ENCODE measurements at regions not wholly inside any gene's neighbourhood (a gene's known extent, or its start where the extent isn't known, plus 50 kb on each side); places are given as distances from the start of the nearest gene placed in this dataset.

DNA sequence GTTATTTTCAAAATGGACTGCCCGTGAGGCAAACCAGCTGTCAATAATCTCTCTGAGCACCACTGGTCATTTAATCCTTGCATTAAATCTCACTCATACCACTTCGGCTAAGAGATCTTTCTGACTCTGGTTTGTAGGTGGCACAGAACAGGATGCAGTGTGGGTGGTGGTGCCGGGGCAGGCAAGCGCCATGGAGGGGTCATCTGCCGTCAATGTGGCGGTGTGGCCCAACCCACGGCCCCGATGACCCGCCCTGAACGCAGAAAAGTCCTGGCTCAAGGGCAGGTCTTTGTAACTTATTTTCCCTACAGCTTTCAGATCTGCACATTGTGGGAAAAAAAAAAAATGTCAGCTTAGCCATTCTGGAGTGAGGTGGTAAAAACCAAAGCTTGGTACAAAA is 73.2 kb upstream of the MGMT start:
- no TSS peak for BruUV-seq (replicated peaks)
- H3K9me2 ChIP-seq (ENCODE audit: insufficient read depth) = no peaks in the 10 kb centered on the region
- no peak overlapping the region for H3K27ac ChIP-seq (ENCODE audit: low read depth, low read length)
- ChIA-PET POLR2A (no interaction called here), RAD21 (ENCODE audit: low non-redundant PET in 1 of 2, low total read pairs in 2 of 2, uncharacterized antibody in 2 of 2, unreplicated experiment in 2 of 2) (no interaction called here), CTCF (no interaction called here)
- intact Hi-C loops (cut with micrococcal nuclease) = no loop called here
- ATAC-seq (no peak), DNase-seq (ENCODE audit: low read depth, low spot score) (no peak)
- H3K9ac ChIP-seq (ENCODE audit: low read length) = no peak overlapping the region
- H2AFZ ChIP-seq (ENCODE audit: low read depth, low read length, poor library complexity, severe bottlenecking) = no peak overlapping the region
- no peak overlapping the region for H3K4me2 ChIP-seq (ENCODE audit: low read length)
- TF ChIP-seq CBX3 (IDR thresholded peaks at IDR 0.05; ENCODE audit: low read depth) (no peak), ATF3 (IDR thresholded peaks at IDR 0.05) (no peak), ZNF274 (IDR thresholded peaks at IDR 0.05; ENCODE audit: low read depth, low read length) (no peak), REST (IDR thresholded peaks at IDR 0.05; ENCODE audit: low read depth) (no peak), POLR2A (IDR thresholded peaks at IDR 0.05; ENCODE audit: borderline replicate concordance, extremely low read depth, insufficient read depth, insufficient read length) (no peak), YY1 (IDR thresholded peaks at IDR 0.05; ENCODE audit: extremely low read depth, insufficient replicate concordance, low read depth, low read length) (no peak), EZH2phosphoT487 (IDR thresholded peaks at IDR 0.05; ENCODE audit: borderline replicate concordance) (no peak), SIN3A (IDR thresholded peaks at IDR 0.05; ENCODE audit: low read depth) (no peak), JUND (IDR thresholded peaks at IDR 0.05) (no peak), ELF1 (IDR thresholded peaks at IDR 0.05; ENCODE audit: borderline replicate concordance, low read depth) (no peak), CEBPB (IDR thresholded peaks at IDR 0.05; ENCODE audit: low read depth) (no peak), RAD21 (IDR thresholded peaks at IDR 0.05; ENCODE audit: low read depth) (no peak), SRF (IDR thresholded peaks at IDR 0.05; ENCODE audit: low read depth) (no peak), SP1 (IDR thresholded peaks at IDR 0.05; ENCODE audit: low read depth) (no peak), ZFX (IDR thresholded peaks at IDR 0.05) (no peak), FOSL1 (IDR thresholded peaks at IDR 0.05; ENCODE audit: low read depth) (no peak), EZH2 (IDR thresholded peaks at IDR 0.05) (no peak), EGR1 (IDR thresholded peaks at IDR 0.05; ENCODE audit: low read depth) (no peak)
- TF ChIP-seq, protein P1, sequence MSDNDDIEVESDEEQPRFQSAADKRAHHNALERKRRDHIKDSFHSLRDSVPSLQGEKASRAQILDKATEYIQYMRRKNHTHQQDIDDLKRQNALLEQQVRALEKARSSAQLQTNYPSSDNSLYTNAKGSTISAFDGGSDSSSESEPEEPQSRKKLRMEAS (IDR thresholded peaks at IDR 0.05) = no peak
- TF ChIP-seq, protein P2, sequence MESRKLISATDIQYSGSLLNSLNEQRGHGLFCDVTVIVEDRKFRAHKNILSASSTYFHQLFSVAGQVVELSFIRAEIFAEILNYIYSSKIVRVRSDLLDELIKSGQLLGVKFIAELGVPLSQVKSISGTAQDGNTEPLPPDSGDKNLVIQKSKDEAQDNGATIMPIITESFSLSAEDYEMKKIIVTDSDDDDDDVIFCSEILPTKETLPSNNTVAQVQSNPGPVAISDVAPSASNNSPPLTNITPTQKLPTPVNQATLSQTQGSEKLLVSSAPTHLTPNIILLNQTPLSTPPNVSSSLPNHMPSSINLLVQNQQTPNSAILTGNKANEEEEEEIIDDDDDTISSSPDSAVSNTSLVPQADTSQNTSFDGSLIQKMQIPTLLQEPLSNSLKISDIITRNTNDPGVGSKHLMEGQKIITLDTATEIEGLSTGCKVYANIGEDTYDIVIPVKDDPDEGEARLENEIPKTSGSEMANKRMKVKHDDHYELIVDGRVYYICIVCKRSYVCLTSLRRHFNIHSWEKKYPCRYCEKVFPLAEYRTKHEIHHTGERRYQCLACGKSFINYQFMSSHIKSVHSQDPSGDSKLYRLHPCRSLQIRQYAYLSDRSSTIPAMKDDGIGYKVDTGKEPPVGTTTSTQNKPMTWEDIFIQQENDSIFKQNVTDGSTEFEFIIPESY (IDR thresholded peaks at IDR 0.05; ENCODE audit: extremely low read depth, insufficient replicate concordance, low read length) = no peak
- H4K20me1 ChIP-seq (ENCODE audit: insufficient read depth) = no peaks in the 10 kb centered on the region
- 0 out of 2 replicates have a peak, but pooled peaks cover 6% of the 10 kb centered on the region for H3K27me3 ChIP-seq (ENCODE audit: insufficient read depth, low read length)
- H3K79me2 ChIP-seq (ENCODE audit: insufficient read depth, low read length) = no peaks in the 10 kb centered on the region
- H3K4me1 ChIP-seq (ENCODE audit: control insufficient read depth in 1 of 2, insufficient read depth in 2 of 2, low read length in 2 of 2) = no peaks in the 10 kb centered on the region
- H3K9me3 ChIP-seq (ENCODE audit: control insufficient read depth in 1 of 2, insufficient read depth in 1 of 2, low read depth in 1 of 2, low read length in 2 of 2) = peaks cover 0 to 5% of the 10 kb centered on the region in 2 experiments; a peak in 2 of 4 replicates
- H3K4me3 ChIP-seq (replicated peaks in 1 of 2; ENCODE audit: low read depth in 1 of 2, low read length in 2 of 2) = no peak overlapping the region
- no peaks in the 10 kb centered on the region for H3K36me3 ChIP-seq (ENCODE audit: control insufficient read depth in 1 of 2, insufficient read depth in 2 of 2, low read length in 2 of 2)
